CD4-positive, alpha-beta memory T cell (primary cell): ENCODE measurements at regions not wholly inside any gene's neighbourhood (a gene's known extent, or its start where the extent isn't known, plus 50 kb on each side); places are given as distances from the start of the nearest gene placed in this dataset.
"Not testable (repeated sequence)": the region's sequence is repeated elsewhere in the genome, so short reads cannot be mapped to it uniquely, and the experiment has no call there.

Experiments
- CTCF ChIA-PET: fragments of 350-600 bp; sonication (Branson Sonifier 250); formaldehyde crosslinking; loops from one replicate; lab custom pipeline; 2021; ENCODE audit warnings: inconsistent platforms; ENCODE audit not compliant: partially characterized antibody; lab: Charles Lee
- POLR2A ChIA-PET: fragments of 350-600 bp; sonication (Branson Sonifier 250); formaldehyde crosslinking; loops from one replicate; lab custom pipeline; 2021; ENCODE audit not compliant: partially characterized antibody; lab: Charles Lee
- DNase-seq, 5 donors: peaks; one replicate each; pipeline versions ENCODE4 v3.0.0 to v3.0.0-alpha.2; 2020 to 2022; ENCODE audit warnings: mixed read lengths in 1 of 5
- H3K27ac ChIP-seq: one replicate; pipeline ENCODE4 v1.7.0; 2013; ENCODE audit warnings: low read depth, low read length
- H3K27me3 ChIP-seq: 2 replicates; pipeline ENCODE4 v1.7.0; 2013; ENCODE audit warnings: mild to moderate bottlenecking, low read length, moderate library complexity; ENCODE audit not compliant: insufficient read depth
- H3K36me3 ChIP-seq: 2 replicates; pipeline ENCODE4 v1.7.0; 2013; ENCODE audit warnings: mild to moderate bottlenecking, low read length, moderate library complexity; ENCODE audit not compliant: insufficient read depth
- H3K4me1 ChIP-seq: 2 replicates; pipeline ENCODE4 v1.7.0; 2013; ENCODE audit warnings: mild to moderate bottlenecking, low read length, moderate library complexity; ENCODE audit not compliant: insufficient read depth
- H3K4me3 ChIP-seq, 2 donors: one replicate each; pipeline ENCODE4 v1.7.0; 2013; ENCODE audit warnings: low read length in 2 of 2, mild to moderate bottlenecking in 1 of 2
- H3K9me3 ChIP-seq, 2 donors: one replicate each; pipeline ENCODE4 v1.7.0; 2013; ENCODE audit warnings: low read length in 2 of 2, control low read depth in 1 of 2; ENCODE audit not compliant: control insufficient read depth in 1 of 2
- H3K27ac Mint-ChIP-seq, 7 donors: one replicate each; pipeline ENCODE4 v1.8.0; 2020 to 2021; ENCODE audit warnings: mixed read lengths in 7 of 7, mild to moderate bottlenecking in 6 of 7, inconsistent platforms in 3 of 7, moderate library complexity in 3 of 7
- H3K27me3 Mint-ChIP-seq, 2 donors: one replicate each; pipeline ENCODE4 v1.8.0; 2020 to 2021; ENCODE audit warnings: mixed read lengths in 2 of 2
- H3K36me3 Mint-ChIP-seq, 2 donors: one replicate each; pipeline ENCODE4 v1.8.0; 2020 to 2021; ENCODE audit warnings: mixed read lengths in 2 of 2, inconsistent platforms in 1 of 2, mild to moderate bottlenecking in 1 of 2
- H3K4me1 Mint-ChIP-seq, 4 donors: one replicate each; pipeline ENCODE4 v1.8.0; 2020 to 2021; ENCODE audit warnings: mixed read lengths in 4 of 4, mild to moderate bottlenecking in 1 of 4
- H3K4me3 Mint-ChIP-seq, 8 donors: one replicate each; pipeline ENCODE4 v1.8.0; 2020 to 2021; ENCODE audit warnings: mixed read lengths in 8 of 8, mild to moderate bottlenecking in 7 of 8, moderate library complexity in 6 of 8, inconsistent platforms in 3 of 8
- H3K9me3 Mint-ChIP-seq, 8 donors: one replicate each; pipeline ENCODE4 v1.8.0; 2020 to 2021; ENCODE audit warnings: mixed read lengths in 8 of 8, mild to moderate bottlenecking in 5 of 8, inconsistent platforms in 3 of 8, moderate library complexity in 1 of 8
- intact Hi-C: fragments of 100-400 bp; cut with micrococcal nuclease; formaldehyde crosslinking; loops from one replicate; pipeline ENCODE4 v1.15.1; 2023

DNA sequence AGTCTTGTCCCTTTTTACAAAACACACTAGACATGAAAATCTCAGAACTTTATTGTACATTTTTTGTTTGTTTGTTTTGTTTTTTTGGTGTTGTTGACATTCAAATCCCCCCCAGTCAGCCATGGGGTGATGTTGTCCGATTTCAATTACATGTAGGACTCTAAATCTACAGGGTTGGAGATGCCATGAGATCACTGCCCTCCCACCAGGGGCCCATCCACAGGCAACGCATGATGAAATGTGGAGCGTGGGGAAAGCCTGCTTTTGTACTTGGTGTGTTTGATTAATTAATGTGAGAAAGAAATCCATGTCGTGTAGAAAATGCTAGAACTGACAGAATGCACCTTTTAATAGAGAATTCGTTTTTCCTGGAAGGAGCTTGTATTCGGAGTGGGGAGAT is 93.2 kb downstream of the ZNF22 start:
- Mint-ChIP-seq H3K4me1 (no peaks in the 10 kb centered on the region), H3K27me3 (peaks cover 19 to 30% of the 10 kb centered on the region in 2 donors), H3K27ac (no peak overlapping the region), H3K9me3 (peaks cover 0 to 2% (median 0%) of the 10 kb centered on the region in 8 donors), H3K4me3 (no peak overlapping the region), H3K36me3 (no peaks in the 10 kb centered on the region)
- POLR2A ChIA-PET, result no interaction called here
- CTCF ChIA-PET, result no interaction called here
- H3K36me3 ChIP-seq, result no peaks in the 10 kb centered on the region
- intact Hi-C loops, result no loop called here
- H3K4me3 ChIP-seq, result no peak overlapping the region
- no peaks in the 10 kb centered on the region for H3K4me1 ChIP-seq
- DNase-seq, result no peak
- H3K27me3 ChIP-seq, result no peaks in the 10 kb centered on the region
- no peak overlapping the region for H3K27ac ChIP-seq
- H3K9me3 ChIP-seq, result no peaks in the 10 kb centered on the region

DNA sequence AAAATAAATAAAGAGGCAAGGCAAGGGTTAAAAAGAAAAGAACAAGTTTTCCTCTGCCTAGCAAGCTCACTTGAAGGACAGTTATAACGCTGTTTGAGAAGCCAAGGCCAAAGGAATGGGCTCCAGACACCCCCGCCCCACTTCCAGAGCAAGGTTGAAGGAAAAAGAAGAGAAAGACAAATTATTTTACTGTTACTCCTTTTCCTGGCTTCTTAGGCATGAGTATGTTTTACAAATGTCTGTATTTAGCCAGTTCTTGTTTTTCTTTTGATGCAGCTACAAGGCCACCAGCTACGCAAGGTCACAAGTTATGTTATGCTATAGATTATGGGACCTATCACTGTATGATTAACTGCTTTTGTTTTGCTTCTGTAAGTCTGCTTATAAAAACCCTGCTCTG is 94.6 kb downstream of the ZNF22 start:
- POLR2A ChIA-PET, result no interaction called here

DNA sequence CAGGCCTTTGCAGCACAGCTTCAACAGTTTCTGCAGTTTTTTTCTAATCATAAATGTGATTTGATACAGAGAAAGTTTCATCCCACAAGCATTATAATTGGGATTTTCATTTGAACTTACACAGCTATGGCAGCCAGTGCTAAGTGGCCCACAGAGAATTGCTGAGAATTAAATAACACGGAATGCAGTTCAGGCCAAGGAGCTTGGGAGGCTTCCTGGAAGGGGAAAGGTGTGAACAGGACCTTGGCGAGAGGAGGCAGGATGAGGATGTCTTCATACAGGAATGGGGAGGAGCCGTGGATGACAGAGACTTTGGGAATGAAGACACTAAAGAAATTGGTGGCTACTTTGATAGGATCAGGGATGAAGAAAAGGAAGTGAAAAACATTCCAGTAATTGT is 95.3 kb downstream of the ZNF22 start:
- Histone ChIP-seq H3K27ac (no peak overlapping the region), H3K9me3 (no peaks in the 10 kb centered on the region), H3K36me3 (no peaks in the 10 kb centered on the region), H3K4me3 (no peak overlapping the region), H3K4me1 (no peaks in the 10 kb centered on the region), H3K27me3 (no peaks in the 10 kb centered on the region)
- peaks cover 24 to 35% of the 10 kb centered on the region in 2 donors for H3K27me3 Mint-ChIP-seq
- CTCF ChIA-PET, result no interaction called here
- no peaks in the 10 kb centered on the region for H3K4me1 Mint-ChIP-seq
- H3K9me3 Mint-ChIP-seq, result peaks cover 0 to 2% (median 0%) of the 10 kb centered on the region in 8 donors
- H3K27ac Mint-ChIP-seq, result no peak overlapping the region
- no peak overlapping the region for H3K4me3 Mint-ChIP-seq
- H3K36me3 Mint-ChIP-seq, result no peaks in the 10 kb centered on the region
- intact Hi-C loops, result no loop called here
- POLR2A ChIA-PET, result no interaction called here
- no peak for DNase-seq

More for the DNA sequence above, 94.6 kb downstream of the ZNF22 start:
- Mint-ChIP-seq H3K27me3 (peaks cover 21 to 33% of the 10 kb centered on the region in 2 donors), H3K4me3 (no peak overlapping the region), H3K27ac (no peak overlapping the region), H3K36me3 (no peaks in the 10 kb centered on the region), H3K4me1 (no peaks in the 10 kb centered on the region), H3K9me3 (peaks cover 0 to 2% (median 0%) of the 10 kb centered on the region in 8 donors)
- H3K27ac ChIP-seq, result no peak overlapping the region
- DNase-seq, result no peak
- H3K9me3 ChIP-seq, result no peaks in the 10 kb centered on the region
- no peaks in the 10 kb centered on the region for H3K27me3 ChIP-seq
- H3K4me1 ChIP-seq, result no peaks in the 10 kb centered on the region
- no peaks in the 10 kb centered on the region for H3K36me3 ChIP-seq
- CTCF ChIA-PET, result no interaction called here
- no peak overlapping the region for H3K4me3 ChIP-seq
- intact Hi-C loops, result no loop called here

DNA sequence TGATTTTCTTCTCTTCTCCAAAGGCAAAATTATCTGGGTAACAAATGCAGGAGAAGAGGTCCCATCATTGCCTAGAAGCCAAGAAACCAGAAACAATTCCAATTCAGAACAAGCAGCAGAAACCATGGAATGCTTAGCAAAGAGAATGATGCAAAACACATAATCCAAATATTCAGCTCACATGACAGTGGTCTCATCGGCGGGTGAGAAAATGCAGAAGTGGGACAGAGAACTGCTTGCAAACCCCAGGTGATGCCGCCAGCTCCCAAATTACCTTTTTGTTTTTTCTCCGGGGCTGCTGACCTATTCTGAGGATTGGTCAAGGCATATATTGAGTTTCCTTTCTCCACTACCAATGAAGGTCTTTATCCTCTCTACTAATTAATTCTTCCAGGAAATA is 99.7 kb downstream of the ZNF22 start:
- Mint-ChIP-seq H3K9me3 (peaks cover 0 to 2% (median 0%) of the 10 kb centered on the region in 8 donors), H3K4me3 (no peak overlapping the region), H3K36me3 (no peaks in the 10 kb centered on the region), H3K4me1 (peaks cover 0 to 2% (median 0%) of the 10 kb centered on the region in 4 donors), H3K27ac (no peak overlapping the region), H3K27me3 (peaks cover 20 to 25% of the 10 kb centered on the region in 2 donors)
- ChIA-PET CTCF (no interaction called here), POLR2A (no interaction called here)
- no peak overlapping the region for H3K4me3 ChIP-seq
- no peaks in the 10 kb centered on the region for H3K9me3 ChIP-seq
- intact Hi-C loops, result no loop called here
- H3K36me3 ChIP-seq, result no peaks in the 10 kb centered on the region
- H3K4me1 ChIP-seq, result no peaks in the 10 kb centered on the region
- H3K27me3 ChIP-seq, result no peaks in the 10 kb centered on the region
- no peak overlapping the region for H3K27ac ChIP-seq
- no peak for DNase-seq

DNA sequence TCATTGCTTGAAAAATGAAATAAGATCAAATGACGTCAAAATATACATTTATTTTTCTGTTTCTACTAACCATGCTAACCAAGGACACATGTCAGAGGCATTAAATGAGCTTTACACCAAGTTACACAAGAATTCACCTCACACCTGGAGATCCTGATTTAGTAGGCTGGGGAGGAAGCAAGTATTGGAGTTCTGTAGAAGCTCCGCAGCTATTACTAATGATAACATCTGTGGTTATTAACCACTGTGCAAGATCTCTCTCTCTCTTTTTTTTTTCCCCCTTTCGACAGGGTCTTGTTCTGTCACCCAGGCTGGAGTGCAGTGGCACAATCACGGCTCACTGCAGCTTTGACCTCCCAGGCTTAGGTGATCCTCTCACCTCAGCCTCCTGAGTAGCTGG is 104.0 kb downstream of the ZNF22 start:
- CTCF ChIA-PET, result no interaction called here
- H3K27me3 Mint-ChIP-seq, result peaks cover 15 to 21% of the 10 kb centered on the region in 2 donors

DNA sequence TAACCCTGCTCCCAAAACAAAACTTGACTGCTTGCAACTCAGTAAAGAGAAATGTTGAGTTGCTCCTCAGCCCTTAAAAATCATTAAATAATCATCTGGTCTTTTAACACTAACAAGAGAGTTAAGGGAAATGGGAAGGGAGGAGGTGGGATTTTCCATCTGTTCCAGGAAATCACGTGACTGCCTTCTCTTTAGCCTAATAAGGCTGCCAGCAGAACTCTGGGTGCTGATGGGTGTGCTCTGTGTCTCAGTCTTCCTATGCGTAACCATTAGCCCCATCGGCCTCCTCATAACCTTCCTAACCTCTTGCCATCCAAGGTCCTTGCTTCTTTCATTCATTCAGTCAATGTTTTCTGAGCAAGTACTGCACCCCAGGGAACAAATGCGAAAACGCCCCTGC is 104.6 kb downstream of the ZNF22 start:
- H3K27me3 Mint-ChIP-seq, result peaks cover 20% of the 10 kb centered on the region in 2 donors
- H3K27ac ChIP-seq, CTCF ChIA-PET, H3K4me1 Mint-ChIP-seq, H3K27me3 ChIP-seq, H3K4me3 Mint-ChIP-seq, H3K4me1 ChIP-seq, intact Hi-C loops, H3K9me3 ChIP-seq, H3K36me3 ChIP-seq, H3K4me3 ChIP-seq, H3K36me3 Mint-ChIP-seq, POLR2A ChIA-PET, H3K27ac Mint-ChIP-seq, H3K9me3 Mint-ChIP-seq, DNase-seq: not testable (repeated sequence)

More for the DNA sequence above, 104.0 kb downstream of the ZNF22 start:
- H3K36me3 Mint-ChIP-seq, result no peaks in the 10 kb centered on the region
- no peaks in the 10 kb centered on the region for H3K9me3 Mint-ChIP-seq
- H3K27ac Mint-ChIP-seq, result no peak overlapping the region
- no peaks in the 10 kb centered on the region for H3K36me3 ChIP-seq
- H3K4me1 ChIP-seq, result no peaks in the 10 kb centered on the region
- H3K4me3 ChIP-seq, result no peak overlapping the region
- H3K4me3 Mint-ChIP-seq, result no peak overlapping the region
- H3K27ac ChIP-seq, result no peak overlapping the region
- no peaks in the 10 kb centered on the region for H3K9me3 ChIP-seq
- POLR2A ChIA-PET, result no interaction called here
- DNase-seq, result no peak
- H3K27me3 ChIP-seq, result no peaks in the 10 kb centered on the region
- intact Hi-C loops, result no loop called here
- H3K4me1 Mint-ChIP-seq, result peaks cover 0 to 2% (median 0%) of the 10 kb centered on the region in 4 donors

DNA sequence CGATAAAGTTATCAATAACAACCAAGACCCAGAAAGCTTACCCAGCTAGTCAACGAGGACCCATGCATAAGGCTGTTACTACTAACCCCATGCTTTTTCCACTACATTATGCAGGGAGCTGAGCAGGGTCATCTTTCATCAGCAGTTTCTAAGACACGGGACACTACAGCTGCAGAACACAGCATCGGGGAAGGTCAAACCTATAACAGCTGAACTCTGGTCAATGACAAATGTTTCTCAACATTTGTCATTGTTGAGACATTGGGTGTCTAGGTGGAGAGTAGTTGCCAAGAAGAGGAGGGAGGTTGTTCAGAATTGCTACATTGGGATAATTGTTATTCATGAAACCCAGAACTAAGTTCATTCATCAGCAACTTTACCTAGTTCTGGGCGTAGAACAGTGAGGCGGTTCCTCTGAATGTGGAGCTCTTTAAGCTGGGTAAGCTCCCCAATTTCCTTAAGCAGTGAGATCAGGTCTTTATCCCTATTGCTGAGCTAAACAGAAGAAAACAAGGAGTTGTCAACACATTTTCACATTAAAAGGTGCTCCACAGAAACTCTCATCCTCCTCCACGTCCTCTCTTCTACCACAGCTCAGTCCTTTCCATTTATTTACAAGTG is 105.6 kb downstream of the ZNF22 start:
- Mint-ChIP-seq H3K4me1 (peaks cover 0 to 2% (median 0%) of the 10 kb centered on the region in 4 donors), H3K27ac (no peak overlapping the region), H3K4me3 (no peak overlapping the region), H3K27me3 (peaks cover 17 to 20% of the 10 kb centered on the region in 2 donors), H3K36me3 (no peaks in the 10 kb centered on the region), H3K9me3 (no peaks in the 10 kb centered on the region)
- H3K9me3 ChIP-seq, result no peaks in the 10 kb centered on the region
- H3K27ac ChIP-seq, result no peak overlapping the region
- no peaks in the 10 kb centered on the region for H3K4me1 ChIP-seq
- ChIA-PET CTCF (no interaction called here), POLR2A (no interaction called here)
- DNase-seq, result no peak
- intact Hi-C loops, result no loop called here
- no peaks in the 10 kb centered on the region for H3K36me3 ChIP-seq
- H3K4me3 ChIP-seq, result no peak overlapping the region
- no peaks in the 10 kb centered on the region for H3K27me3 ChIP-seq
